K562 (cell line): ENCODE measurements at regions not wholly inside any gene's neighbourhood (a gene's known extent, or its start where the extent isn't known, plus 50 kb on each side); places are given as distances from the start of the nearest gene placed in this dataset.

Source experiments
- ATAC-seq: fragments of 200-7000 bp; cut with Tn5 transposase; 3 replicates; pipeline ENCODE4 v1.9.1; 2020; ENCODE audit warnings: moderate library complexity
- BruUV-seq: library from RNA; stranded (reverse); fragments of 400-500 nt; replicated peaks from 2 replicates; lab custom pipeline; 2021; lab: Mats Ljungman, UMichigan
- CTCF ChIA-PET: fragments of 300-600 bp; formaldehyde crosslinking; extraction: SDS; loops from one replicate; lab custom pipeline; 2021; ENCODE audit warnings: low intra/inter-chr PET ratio; lab: Yijun Ruan, JAX
- POLR2A ChIA-PET: fragments of 300-600, 350-650 bp; sonication (Branson Sonifier 250); formaldehyde crosslinking; extraction: SDS; loops from one replicate; lab custom pipeline; 2021; ENCODE audit warnings: antibody characterized with exemption, inconsistent platforms; lab: Yijun Ruan, JAX
- DNase-seq, 4 experiments: peaks; one replicate each; pipeline versions ENCODE4 v3.0.0 to v3.0.0-alpha.2; 2011 to 2018; ENCODE audit warnings: low spot score in 3 of 4, mixed read lengths in 3 of 4; ENCODE audit errors: extremely low read depth in 1 of 4
- FAIRE-seq: peaks from 2 replicates; lab custom pipeline; 2011; peaks lifted over from hg19 to GRCh38; lab: Jason Lieb, UNC
- H2AFZ ChIP-seq: 2 replicates; pipeline ENCODE4 v1.6.0; 2011; ENCODE audit warnings: low read depth, low read length, control low read depth, inconsistent platforms
- H3K27ac ChIP-seq: fragments of 200-600 bp; 3 replicates; pipeline ENCODE4 v1.8.0; 2011; ENCODE audit warnings: low read depth, mild to moderate bottlenecking, control low read depth, inconsistent platforms, low read length, moderate library complexity, mixed read lengths; ENCODE audit errors: extremely low read depth
- H3K27me3 ChIP-seq, 2 experiments: fragments of 300-600 bp in 1 of 2; 2 replicates in 1 of 2; 3 replicates in 1 of 2; pipeline versions ENCODE4 v1.6.0 to v1.8.0; 2011; ENCODE audit warnings: inconsistent platforms in 2 of 2, low read length in 2 of 2, mild to moderate bottlenecking in 1 of 2, mixed read lengths in 1 of 2, moderate library complexity in 1 of 2; ENCODE audit not compliant: control insufficient read depth in 2 of 2, insufficient read depth in 2 of 2
- H3K36me3 ChIP-seq: fragments of 300-600 bp; 3 replicates; pipeline ENCODE4 v1.8.0; 2011; ENCODE audit warnings: mild to moderate bottlenecking, low read length, inconsistent platforms; ENCODE audit not compliant: control insufficient read depth, insufficient read depth
- H3K4me1 ChIP-seq, 2 experiments: fragments of 200-600 bp in 1 of 2; replicated peaks in 1 of 2; 2 replicates in 1 of 2; 3 replicates in 1 of 2; pipeline versions ENCODE4 v1.5.1 to v1.8.0; 2011; ENCODE audit warnings: inconsistent platforms in 2 of 2, low read length in 2 of 2, mild to moderate bottlenecking in 1 of 2, mixed read lengths in 1 of 2, moderate library complexity in 1 of 2; ENCODE audit not compliant: control insufficient read depth in 2 of 2, insufficient read depth in 2 of 2
- H3K4me2 ChIP-seq: 2 replicates; pipeline ENCODE4 v1.6.1; 2011; ENCODE audit warnings: low read length, control low read depth, inconsistent platforms, mixed read lengths; ENCODE audit not compliant: insufficient read depth
- H3K4me3 ChIP-seq: fragments of 200-600 bp; sonication (generic), shearing (Covaris generic); 2 replicates; pipeline ENCODE4 v1.5.1; 2016; ENCODE audit warnings: control low read depth, inconsistent platforms
- H3K79me2 ChIP-seq: fragments of 200-600 bp; 3 replicates; pipeline ENCODE4 v1.8.0; 2011; ENCODE audit warnings: low read length, inconsistent platforms; ENCODE audit not compliant: control insufficient read depth, insufficient read depth
- H3K9ac ChIP-seq, 2 experiments: 2 replicates each; pipeline versions ENCODE4 v1.6.0 to v1.6.1; 2011; ENCODE audit warnings: low read depth in 2 of 2, low read length in 2 of 2, control low read depth in 1 of 2, inconsistent platforms in 1 of 2, mild to moderate bottlenecking in 1 of 2, mixed read lengths in 1 of 2; ENCODE audit not compliant: insufficient read depth in 1 of 2
- H3K9me1 ChIP-seq: one replicate; pipeline ENCODE4 v1.6.0; 2011; ENCODE audit warnings: inconsistent platforms, mild to moderate bottlenecking, low read length, moderate library complexity; ENCODE audit not compliant: control insufficient read depth, insufficient read depth
- H3K9me3 ChIP-seq: replicated peaks from 2 replicates; pipeline ENCODE4 v1.5.1; 2011; ENCODE audit warnings: low read depth, low read length, inconsistent platforms; ENCODE audit not compliant: control insufficient read depth, insufficient read depth
- H4K20me1 ChIP-seq: replicated peaks from 2 replicates; pipeline ENCODE4 v1.6.1; 2011; ENCODE audit warnings: low read length, inconsistent platforms, mixed read lengths; ENCODE audit not compliant: control insufficient read depth, insufficient read depth
- ATF7 ChIP-seq: fragments of 450-650 bp; IDR thresholded peaks from 2 replicates; pipeline ENCODE4 v1.7.1; 2014; ENCODE audit warnings: mild to moderate bottlenecking, moderate library complexity
- ELK1 ChIP-seq: sonication (generic); formaldehyde crosslinking; IDR thresholded peaks from 2 replicates; pipeline ENCODE4 v1.8.1; 2022; ENCODE audit warnings: missing genetic modification reagents
- NFIC ChIP-seq: fragments of 450-650 bp; IDR thresholded peaks from 2 replicates; pipeline ENCODE4 v1.6.1; 2017; ENCODE audit warnings: mild to moderate bottlenecking, inconsistent platforms
- NFIX ChIP-seq: fragments of 250-450 bp; sonication (Bioruptor Pico); IDR thresholded peaks from 2 replicates; pipeline ENCODE4 v1.4.0; 2020; ENCODE audit warnings: low read depth, mild to moderate bottlenecking, moderate library complexity
- SMARCA4 ChIP-seq: fragments of 450-650 bp; IDR thresholded peaks from 2 replicates; pipeline ENCODE4 v1.6.1; 2016
- ZBTB2 ChIP-seq: fragments of 450-650 bp; IDR thresholded peaks from 2 replicates; pipeline ENCODE4 v1.6.1; 2016; ENCODE audit warnings: antibody characterized with exemption
- ZSCAN29 ChIP-seq: fragments of 450-650 bp; IDR thresholded peaks from 2 replicates; pipeline ENCODE4 v1.6.1; 2017
- WGBS: fragments of 100-300 bp; shearing (Covaris generic); methylation state at CpG from one replicate; pipeline ENCODE4 v1.1.6; 2016; ENCODE audit warnings: low coverage, mixed read lengths; ENCODE audit not compliant: insufficient coverage; ENCODE audit errors: missing lambda C conversion rate; 5-methylcytosine and 5-hydroxymethylcytosine counted together
- in situ Hi-C: fragments of 300-500 bp; cut with MboI; formaldehyde crosslinking; loops from 4 replicates; pipeline ENCODE4 v1.15.0; 2018; ENCODE audit warnings: inconsistent platforms, mixed read lengths
- intact Hi-C: fragments of 100-400 bp; cut with micrococcal nuclease; formaldehyde crosslinking; loops from 2 replicates; pipeline ENCODE4 v1.14.2; 2022

DNA sequence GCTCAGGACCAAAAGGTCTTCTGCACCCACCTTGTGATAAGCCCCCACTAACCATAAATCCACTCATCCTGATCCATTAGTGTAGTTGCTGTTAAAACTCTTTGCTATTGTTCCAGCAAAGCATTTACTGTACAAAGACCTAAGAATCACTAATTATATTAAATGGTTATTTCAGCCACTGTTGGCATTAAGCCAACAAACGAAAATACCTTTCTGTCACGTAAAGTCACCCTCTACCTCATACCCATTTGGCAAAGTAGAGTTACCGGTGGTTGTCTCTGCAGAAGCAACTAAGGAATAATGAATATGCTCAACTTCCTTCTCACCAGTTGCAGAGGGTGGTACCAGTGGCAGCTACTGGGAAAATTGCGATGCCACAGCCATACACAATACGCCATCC, 224.5 kb downstream of the SP3 start:
- no peak for ATAC-seq
- H3K27ac ChIP-seq = no peak overlapping the region
- intact Hi-C loops = loop anchor here (10.0 kb wide), 1 partner anchor 604 kb away; no protein-coding TSS in a partner anchor

More for the DNA sequence above, 224.5 kb downstream of the SP3 start:
- Histone ChIP-seq H3K9ac (no peak overlapping the region), H3K4me1 (no peaks in the 10 kb centered on the region), H3K27me3 (peaks cover 14 to 16% of the 10 kb centered on the region in 2 experiments), H3K4me3 (no peak overlapping the region), H3K9me3 (no peaks in the 10 kb centered on the region), H3K4me2 (no peak overlapping the region), H3K9me1 (no peaks in the 10 kb centered on the region), H3K79me2 (no peaks in the 10 kb centered on the region), H4K20me1 (no peaks in the 10 kb centered on the region), H3K36me3 (no peaks in the 10 kb centered on the region), H2AFZ (no peak overlapping the region)
- DNase-seq (no peak), FAIRE-seq (no peak)
- in situ Hi-C loops = no loop called here
- CTCF ChIA-PET = no interaction called here
- POLR2A ChIA-PET = no interaction called here
- no TSS peak for BruUV-seq
- 0% methylated on average over 5 of the region's 5 CpGs for WGBS
- TF ChIP-seq SMARCA4 = no peak
- peak; percentile 71 for TF ChIP-seq NFIX (CRISPR knock-in tag)
- TF ChIP-seq ZBTB2 = no peak
- TF ChIP-seq NFIC = peak; percentile 87
- TF ChIP-seq ELK1 = no peak
- TF ChIP-seq ATF7 = no peak
- no peak for TF ChIP-seq ZSCAN29
